Sigmoid colon (tissue), 4 donors: ENCODE measurements at regions not wholly inside any gene's neighbourhood (a gene's known extent, or its start where the extent isn't known, plus 50 kb on each side); places are given as distances from the start of the nearest gene placed in this dataset.

Experiments used
- CTCF ChIP-seq, 4 experiments: fragments of 450-650 bp in 3 of 4; fragments of 200-600 bp in 1 of 4; IDR thresholded peaks; one replicate each; pipeline ENCODE4 v1.5.1; 2016 to 2019; ENCODE audit warnings: antibody characterized with exemption in 4 of 4, mild to moderate bottlenecking in 3 of 4, moderate library complexity in 2 of 4
- POLR2A ChIP-seq, 2 donors: fragments of 450-650 bp; IDR thresholded peaks; one replicate each; pipeline ENCODE4 v1.6.1; 2016; ENCODE audit warnings: antibody characterized with exemption in 2 of 2, mild to moderate bottlenecking in 2 of 2, moderate library complexity in 2 of 2
- POLR2AphosphoS5 ChIP-seq, 4 donors: sonication (generic); formaldehyde crosslinking; IDR thresholded peaks; one replicate each; pipeline ENCODE4 v1.6.1; 2017; ENCODE audit warnings: antibody characterized with exemption in 4 of 4

GRCh38 chr11:113532697-113533424 is 57.7 kb upstream of the DRD2 start:
- TF ChIP-seq CTCF (IDR thresholded peaks at IDR 0.05) = peak; percentile 30 to 83 (median 62)
- no peak for TF ChIP-seq POLR2AphosphoS5 (IDR thresholded peaks at IDR 0.05)
- no peak for TF ChIP-seq POLR2A (IDR thresholded peaks at IDR 0.05)
